H7 (cell line): ENCODE measurements at regions not wholly inside any gene's neighbourhood (a gene's known extent, or its start where the extent isn't known, plus 50 kb on each side); places are given as distances from the start of the nearest gene placed in this dataset.
"Not testable (repeated sequence)": the region's sequence is repeated elsewhere in the genome, so short reads cannot be mapped to it uniquely, and the experiment has no call there.

ENCODE experiments used
- DNase-seq: peaks from one replicate; pipeline ENCODE4 v3.0.0; 2012
- H3K27me3 ChIP-seq: 2 replicates; pipeline ENCODE4 v1.6.0; 2011; ENCODE audit warnings: mild to moderate bottlenecking, low read length; ENCODE audit not compliant: control insufficient read depth, insufficient read depth
- H3K36me3 ChIP-seq: replicated peaks from 2 replicates; pipeline ENCODE4 v1.5.1; 2011; ENCODE audit warnings: low read length; ENCODE audit not compliant: control insufficient read depth, insufficient read depth
- H3K4me3 ChIP-seq: 2 replicates; pipeline ENCODE4 v1.5.1; 2011; ENCODE audit warnings: low read depth, mild to moderate bottlenecking, control low read depth, low read length, moderate library complexity; ENCODE audit not compliant: insufficient read depth

- no peaks in the 10 kb centered on the region for H3K36me3 ChIP-seq
- H3K4me3 ChIP-seq, result no peak overlapping the region
- no peaks in the 10 kb centered on the region for H3K27me3 ChIP-seq
- DNase-seq, result no peak
These were observed 156.6 kb downstream of the CHIC2 start for GRCh38 chr4:53907772-53908171.

- no peaks in the 10 kb centered on the region for H3K36me3 ChIP-seq
- H3K27me3 ChIP-seq, result no peaks in the 10 kb centered on the region; the same call in 1 of the 2 replicates
- no peak for DNase-seq
- no peak overlapping the region for H3K4me3 ChIP-seq
These were observed 157.7 kb downstream of the CHIC2 start for GRCh38 chr4:53906606-53907190.

- no peaks in the 10 kb centered on the region for H3K36me3 ChIP-seq
- H3K4me3 ChIP-seq, result no peak overlapping the region
- no peaks in the 10 kb centered on the region; the same call in 1 of the 2 replicates for H3K27me3 ChIP-seq
- peak; percentile 25 for DNase-seq
These were observed 158.4 kb downstream of the CHIC2 start for GRCh38 chr4:53905941-53906377.

- no peaks in the 10 kb centered on the region for H3K36me3 ChIP-seq
- H3K4me3 ChIP-seq, result no peak overlapping the region
- no peaks in the 10 kb centered on the region; the same call in 1 of the 2 replicates for H3K27me3 ChIP-seq
- DNase-seq, result no peak
These were observed 159.0 kb downstream of the CHIC2 start for GRCh38 chr4:53905276-53905940.

- H3K4me3 ChIP-seq, result no peak overlapping the region
- DNase-seq, result no peak
- no peaks in the 10 kb centered on the region; the same call in 1 of the 2 replicates for H3K27me3 ChIP-seq
- no peaks in the 10 kb centered on the region for H3K36me3 ChIP-seq
These were observed 161.6 kb downstream of the CHIC2 start for GRCh38 chr4:53902786-53903185.

- no peak for DNase-seq
- Histone ChIP-seq H3K4me3 (no peak overlapping the region), H3K27me3 (no peaks in the 10 kb centered on the region; the same call in 1 of the 2 replicates), H3K36me3 (no peaks in the 10 kb centered on the region)
These were observed 164.1 kb downstream of the CHIC2 start for GRCh38 chr4:53900271-53900649.

- no peaks in the 10 kb centered on the region for H3K36me3 ChIP-seq
- no peak overlapping the region for H3K4me3 ChIP-seq
- no peaks in the 10 kb centered on the region; the same call in 1 of the 2 replicates for H3K27me3 ChIP-seq
- no peak for DNase-seq
These were observed 164.7 kb downstream of the CHIC2 start for GRCh38 chr4:53899586-53900270.

- no peak for DNase-seq
- no peaks in the 10 kb centered on the region for H3K27me3 ChIP-seq
- no peak overlapping the region for H3K4me3 ChIP-seq
- no peaks in the 10 kb centered on the region for H3K36me3 ChIP-seq
These were observed 169.3 kb downstream of the CHIC2 start for GRCh38 chr4:53895137-53895536.

GRCh38 chr4:53890461-53890860, 173.9 kb downstream of the CHIC2 start:
- DNase-seq, result no peak
- H3K36me3 ChIP-seq, result no peaks in the 10 kb centered on the region
- no peak overlapping the region for H3K4me3 ChIP-seq
- H3K27me3 ChIP-seq, result no peaks in the 10 kb centered on the region

GRCh38 chr4:53889326-53890055, 174.9 kb downstream of the CHIC2 start:
- Histone ChIP-seq H3K4me3 (no peak overlapping the region), H3K36me3 (no peaks in the 10 kb centered on the region), H3K27me3 (no peaks in the 10 kb centered on the region)
- DNase-seq, result no peak

GRCh38 chr4:53886090-53886489, 178.3 kb downstream of the CHIC2 start:
- DNase-seq, result no peak
- no peaks in the 10 kb centered on the region for H3K36me3 ChIP-seq
- H3K4me3 ChIP-seq, result no peak overlapping the region
- no peaks in the 10 kb centered on the region for H3K27me3 ChIP-seq

GRCh38 chr4:53885668-53886067, 178.7 kb downstream of the CHIC2 start:
- DNase-seq, result no peak
- Histone ChIP-seq H3K36me3 (no peaks in the 10 kb centered on the region), H3K27me3 (no peaks in the 10 kb centered on the region), H3K4me3 (no peak overlapping the region)

- not testable (repeated sequence) for H3K36me3 ChIP-seq
These were observed 187.3 kb downstream of the CHIC2 start for GRCh38 chr4:53877096-53877495.

GRCh38 chr4:53866055-53866454, 198.3 kb downstream of the CHIC2 start:
- Histone ChIP-seq H3K27me3 (no peaks in the 10 kb centered on the region), H3K36me3 (no peaks in the 10 kb centered on the region), H3K4me3 (no peak overlapping the region)
- DNase-seq, result no peak

More at GRCh38 chr4:53877096-53877495, 187.3 kb downstream of the CHIC2 start:
- DNase-seq, H3K27me3 ChIP-seq: not testable (repeated sequence)
- H3K4me3 ChIP-seq, result peak overlapping the region; percentile 10; the same call in 1 of the 2 replicates
